Mucosa of descending colon (tissue), 3 donors: ENCODE measurements at regions not wholly inside any gene's neighbourhood (a gene's known extent, or its start where the extent isn't known, plus 50 kb on each side); places are given as distances from the start of the nearest gene placed in this dataset.

Experiments used
- ATAC-seq: fragments of 200-7000 bp; cut with Tn5 transposase; one replicate; pipeline ENCODE4 v1.9.1; 2020; ENCODE audit warnings: mild to moderate bottlenecking, moderate library complexity
- DNase-seq, 3 donors: peaks; one replicate each; pipeline ENCODE4 v3.0.0-alpha.2; 2020
- H3K36me3 ChIP-seq: fragments of 200-600 bp; one replicate; pipeline ENCODE4 v1.8.0; 2021; ENCODE audit warnings: low read depth, mild to moderate bottlenecking
- H3K4me1 ChIP-seq: fragments of 200-600 bp; one replicate; pipeline ENCODE4 v1.8.0; 2021; ENCODE audit warnings: low read depth, mild to moderate bottlenecking
- H3K4me3 ChIP-seq: fragments of 200-600 bp; one replicate; pipeline ENCODE4 v1.8.0; 2021; ENCODE audit warnings: mild to moderate bottlenecking
- H3K9me3 ChIP-seq: fragments of 200-600 bp; one replicate; pipeline ENCODE4 v1.8.0; 2021; ENCODE audit warnings: mild to moderate bottlenecking
- intact Hi-C, 2 donors: fragments of 100-400 bp; cut with DNase I in 1 of 2; cut with micrococcal nuclease in 1 of 2; formaldehyde crosslinking; loops; one replicate each; pipeline versions ENCODE4 v1.11.0 to v1.11.1; 2022; cut with DNase I, micrococcal nuclease
- TF ChIP-seq, protein P1 (sequence below): fragments of 200-600 bp; IDR thresholded peaks from one replicate; pipeline ENCODE4 v1.8.0; 2022; ENCODE audit warnings: antibody characterized with exemption, mild to moderate bottlenecking
- donor health status: DM: no; HTN: no; CAD: no; lungs with moderate emphysema.
- donor health status: DM: no; HTN: no; CAD: no.
- donor health status: DM: no; HTN: yes; CAD: no.

DNA sequence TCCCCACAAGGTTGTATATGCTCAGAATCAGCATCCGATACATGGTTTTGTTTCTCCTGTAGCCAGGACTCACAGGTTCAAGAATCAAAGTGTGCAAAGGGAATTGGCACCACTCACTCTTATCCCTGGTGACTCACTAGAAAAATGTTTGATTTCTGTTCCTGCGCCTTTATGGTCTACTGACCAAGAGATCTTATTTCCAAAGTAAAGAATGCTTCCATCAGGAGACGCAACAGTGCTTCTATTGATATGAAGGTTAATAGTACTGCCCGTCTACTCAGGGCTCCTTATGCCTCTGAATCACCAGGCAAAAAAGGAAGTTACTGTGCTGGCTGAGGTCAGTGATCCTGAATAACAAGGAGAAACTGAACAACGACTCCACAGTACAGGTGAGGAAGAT, 1392.0 kb upstream of the PRMT6 start:
- DNase-seq (no peak), ATAC-seq (no peak)
- TF ChIP-seq, protein P1, sequence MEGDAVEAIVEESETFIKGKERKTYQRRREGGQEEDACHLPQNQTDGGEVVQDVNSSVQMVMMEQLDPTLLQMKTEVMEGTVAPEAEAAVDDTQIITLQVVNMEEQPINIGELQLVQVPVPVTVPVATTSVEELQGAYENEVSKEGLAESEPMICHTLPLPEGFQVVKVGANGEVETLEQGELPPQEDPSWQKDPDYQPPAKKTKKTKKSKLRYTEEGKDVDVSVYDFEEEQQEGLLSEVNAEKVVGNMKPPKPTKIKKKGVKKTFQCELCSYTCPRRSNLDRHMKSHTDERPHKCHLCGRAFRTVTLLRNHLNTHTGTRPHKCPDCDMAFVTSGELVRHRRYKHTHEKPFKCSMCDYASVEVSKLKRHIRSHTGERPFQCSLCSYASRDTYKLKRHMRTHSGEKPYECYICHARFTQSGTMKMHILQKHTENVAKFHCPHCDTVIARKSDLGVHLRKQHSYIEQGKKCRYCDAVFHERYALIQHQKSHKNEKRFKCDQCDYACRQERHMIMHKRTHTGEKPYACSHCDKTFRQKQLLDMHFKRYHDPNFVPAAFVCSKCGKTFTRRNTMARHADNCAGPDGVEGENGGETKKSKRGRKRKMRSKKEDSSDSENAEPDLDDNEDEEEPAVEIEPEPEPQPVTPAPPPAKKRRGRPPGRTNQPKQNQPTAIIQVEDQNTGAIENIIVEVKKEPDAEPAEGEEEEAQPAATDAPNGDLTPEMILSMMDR: no peak
- intact Hi-C loops: no loop called here
- no peaks in the 10 kb centered on the region for H3K36me3 ChIP-seq
- H3K4me1 ChIP-seq: no peaks in the 10 kb centered on the region
- H3K4me3 ChIP-seq: no peak overlapping the region
- no peaks in the 10 kb centered on the region for H3K9me3 ChIP-seq

DNA sequence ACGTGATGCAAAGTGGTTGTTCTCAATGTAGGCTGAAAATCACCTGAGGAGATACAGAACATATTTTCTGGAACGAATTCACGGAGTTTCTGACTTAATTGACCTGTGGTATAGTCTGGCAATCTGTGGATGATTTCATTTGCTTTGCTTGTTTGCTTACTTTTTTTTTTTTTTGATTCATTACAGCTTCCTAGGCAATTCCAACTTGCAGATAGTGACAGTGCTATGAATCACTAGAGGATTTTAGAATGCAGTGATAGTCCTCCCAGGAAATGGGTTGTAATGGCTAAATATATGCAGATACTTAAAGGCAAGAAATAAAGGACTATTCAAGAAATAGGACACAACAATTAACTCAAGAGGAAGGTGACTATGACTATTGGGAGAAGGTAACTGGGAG, 1378.1 kb upstream of the PRMT6 start:
- TF ChIP-seq, protein P1: no peak
- intact Hi-C loops: no loop called here
- DNase-seq (no peak), ATAC-seq (no peak)
- Histone ChIP-seq H3K36me3 (no peaks in the 10 kb centered on the region), H3K4me3 (no peak overlapping the region), H3K4me1 (no peaks in the 10 kb centered on the region), H3K9me3 (no peaks in the 10 kb centered on the region)

DNA sequence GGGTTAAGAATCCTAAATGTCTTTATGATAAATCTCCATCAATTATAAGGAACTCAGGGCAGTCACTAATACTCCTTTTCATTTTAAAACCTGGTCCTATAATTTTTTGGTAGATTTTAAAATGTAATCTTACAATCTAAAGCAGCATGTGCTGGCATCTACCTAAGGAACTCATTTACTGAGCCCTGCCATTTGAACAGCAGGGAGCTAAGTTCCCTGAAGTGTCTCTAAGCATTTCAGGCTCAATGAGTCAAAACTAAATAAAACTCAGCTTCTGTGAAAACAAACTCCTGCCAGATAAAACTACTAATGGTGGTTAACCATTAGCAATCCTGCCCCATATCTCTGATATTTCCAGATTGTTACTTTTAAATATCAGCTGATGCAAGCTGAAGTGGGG, 1371.8 kb upstream of the PRMT6 start:
- no peak for DNase-seq
- intact Hi-C loops: no loop called here
- no peaks in the 10 kb centered on the region for H3K36me3 ChIP-seq
- ATAC-seq: no peak
- H3K4me3 ChIP-seq: no peak overlapping the region
- TF ChIP-seq, protein P1: no peak
- no peaks in the 10 kb centered on the region for H3K4me1 ChIP-seq
- no peaks in the 10 kb centered on the region for H3K9me3 ChIP-seq

DNA sequence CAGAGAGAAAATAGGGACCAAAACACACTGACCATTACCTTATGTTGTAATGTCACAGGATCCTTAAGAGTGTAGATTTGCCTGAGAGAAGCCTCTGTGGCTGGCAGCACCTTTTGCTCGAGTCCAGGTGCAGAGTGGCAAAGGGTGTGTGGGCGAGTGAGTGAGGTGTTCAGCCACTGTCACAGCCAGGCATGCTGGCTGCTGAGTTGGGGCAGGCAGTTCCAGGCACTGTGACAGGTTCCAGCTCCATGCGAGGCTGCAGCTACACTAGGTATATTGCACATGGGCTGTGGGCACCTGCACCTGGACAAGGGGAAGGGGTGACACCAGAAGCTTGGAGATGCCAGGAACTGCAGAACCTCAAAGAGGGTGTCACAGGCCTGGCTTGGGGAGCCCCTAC, 1370.4 kb upstream of the PRMT6 start:
- TF ChIP-seq, protein P1: no peak
- intact Hi-C loops: no loop called here
- Histone ChIP-seq H3K36me3 (no peaks in the 10 kb centered on the region), H3K9me3 (no peaks in the 10 kb centered on the region), H3K4me3 (no peak overlapping the region), H3K4me1 (no peaks in the 10 kb centered on the region)
- DNase-seq: no peak
- ATAC-seq: no peak

- TF ChIP-seq, protein P1: no peak
- Histone ChIP-seq H3K4me3 (no peak overlapping the region), H3K36me3 (no peaks in the 10 kb centered on the region), H3K9me3 (no peaks in the 10 kb centered on the region), H3K4me1 (no peaks in the 10 kb centered on the region)
- DNase-seq (no peak), ATAC-seq (no peak)
- intact Hi-C loops: no loop called here
These were observed 1369.4 kb upstream of the PRMT6 start for GRCh38 chr1:105686874-105687690.

GRCh38 chr1:105700723-105701122, 1355.8 kb upstream of the PRMT6 start:
- intact Hi-C loops: no loop called here
- H3K9me3 ChIP-seq: no peaks in the 10 kb centered on the region
- ATAC-seq (no peak), DNase-seq (no peak)
- no peak overlapping the region for H3K4me3 ChIP-seq
- H3K36me3 ChIP-seq: no peaks in the 10 kb centered on the region
- TF ChIP-seq, protein P1: no peak
- no peaks in the 10 kb centered on the region for H3K4me1 ChIP-seq
